ENCODE measurements at regions not wholly inside any gene's neighbourhood (a gene's known extent, or its start where the extent isn't known, plus 50 kb on each side); places are given as distances from the start of the nearest gene placed in this dataset.

- TF ChIP-seq, protein P1, sequence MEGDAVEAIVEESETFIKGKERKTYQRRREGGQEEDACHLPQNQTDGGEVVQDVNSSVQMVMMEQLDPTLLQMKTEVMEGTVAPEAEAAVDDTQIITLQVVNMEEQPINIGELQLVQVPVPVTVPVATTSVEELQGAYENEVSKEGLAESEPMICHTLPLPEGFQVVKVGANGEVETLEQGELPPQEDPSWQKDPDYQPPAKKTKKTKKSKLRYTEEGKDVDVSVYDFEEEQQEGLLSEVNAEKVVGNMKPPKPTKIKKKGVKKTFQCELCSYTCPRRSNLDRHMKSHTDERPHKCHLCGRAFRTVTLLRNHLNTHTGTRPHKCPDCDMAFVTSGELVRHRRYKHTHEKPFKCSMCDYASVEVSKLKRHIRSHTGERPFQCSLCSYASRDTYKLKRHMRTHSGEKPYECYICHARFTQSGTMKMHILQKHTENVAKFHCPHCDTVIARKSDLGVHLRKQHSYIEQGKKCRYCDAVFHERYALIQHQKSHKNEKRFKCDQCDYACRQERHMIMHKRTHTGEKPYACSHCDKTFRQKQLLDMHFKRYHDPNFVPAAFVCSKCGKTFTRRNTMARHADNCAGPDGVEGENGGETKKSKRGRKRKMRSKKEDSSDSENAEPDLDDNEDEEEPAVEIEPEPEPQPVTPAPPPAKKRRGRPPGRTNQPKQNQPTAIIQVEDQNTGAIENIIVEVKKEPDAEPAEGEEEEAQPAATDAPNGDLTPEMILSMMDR (conservative IDR thresholded peaks at IDR 0.05; ENCODE audit: low read length) = no peak
- no peak for TF ChIP-seq EZH2phosphoT487 (IDR thresholded peaks at IDR 0.05; ENCODE audit: borderline replicate concordance, low read depth, low read length)
Observed at GRCh38 chr15:69554279-69554961, 101.8 kb downstream of the RPLP1 start.
